Cortex of kidney (tissue), 1 donor: ENCODE measurements at regions not wholly inside any gene's neighbourhood (a gene's known extent, or its start where the extent isn't known, plus 50 kb on each side); places are given as distances from the start of the nearest gene placed in this dataset.

Experiments
- DNase-seq: peaks from one replicate; lab custom pipeline; 2025; lab: John Stamatoyannopoulos, UW

DNA sequence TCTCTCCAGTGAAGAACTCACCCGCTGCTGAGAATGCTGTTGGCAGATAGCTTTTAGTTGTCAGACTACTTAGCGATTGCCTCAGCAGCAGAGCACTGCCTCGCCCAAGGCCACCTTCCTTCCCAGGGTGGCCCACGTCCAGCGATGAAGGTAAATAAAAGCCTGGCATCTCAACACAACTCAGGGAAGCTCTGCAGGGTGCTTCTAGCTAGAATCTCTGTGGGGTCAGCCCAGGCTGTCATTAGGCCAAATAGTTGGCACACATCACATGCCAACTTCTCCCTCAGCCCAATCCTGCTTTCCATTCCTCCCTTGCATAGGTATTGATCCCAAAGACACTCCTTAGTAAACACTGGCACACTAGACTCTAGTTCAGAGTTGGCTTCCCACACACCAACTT, 368.1 kb upstream of the TMTC1 start:
- DNase-seq, result no peak

DNA sequence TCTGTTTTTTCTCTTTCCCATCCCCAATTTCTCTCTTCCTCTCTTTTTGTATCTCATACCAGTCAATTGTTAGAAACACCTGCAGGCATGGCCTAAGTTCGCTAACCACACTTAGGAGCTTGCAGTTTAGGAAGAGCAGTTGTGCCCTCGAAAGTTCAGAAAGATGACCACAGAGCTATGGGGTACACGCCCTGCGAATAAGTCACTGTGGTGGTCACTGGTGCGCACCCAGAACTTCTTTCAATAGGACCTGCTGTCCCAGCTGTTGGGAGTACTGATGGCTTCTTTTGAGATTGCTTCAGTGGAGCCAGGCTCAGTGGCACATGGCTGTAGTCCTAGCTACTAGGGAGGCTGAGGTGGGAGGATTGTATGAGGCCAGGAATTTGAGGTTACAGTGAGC, 362.8 kb upstream of the TMTC1 start:
- no peak for DNase-seq

DNA sequence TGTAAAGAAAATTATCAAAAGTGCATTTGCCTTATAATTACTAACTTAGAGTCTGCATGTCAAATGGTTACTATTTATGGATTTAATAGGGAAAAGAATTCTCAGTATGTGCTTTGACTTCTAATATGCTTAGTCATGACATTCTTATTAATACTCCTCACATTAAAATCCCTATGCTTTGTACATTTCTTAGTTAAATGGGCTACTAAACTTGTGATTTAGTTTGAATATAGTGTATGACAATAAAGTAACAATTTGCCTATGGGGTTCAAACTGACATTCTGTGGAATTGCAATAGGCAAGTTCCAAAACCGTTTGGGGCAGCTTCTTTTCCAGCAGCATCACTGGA, 361.9 kb upstream of the TMTC1 start:
- no peak for DNase-seq

DNA sequence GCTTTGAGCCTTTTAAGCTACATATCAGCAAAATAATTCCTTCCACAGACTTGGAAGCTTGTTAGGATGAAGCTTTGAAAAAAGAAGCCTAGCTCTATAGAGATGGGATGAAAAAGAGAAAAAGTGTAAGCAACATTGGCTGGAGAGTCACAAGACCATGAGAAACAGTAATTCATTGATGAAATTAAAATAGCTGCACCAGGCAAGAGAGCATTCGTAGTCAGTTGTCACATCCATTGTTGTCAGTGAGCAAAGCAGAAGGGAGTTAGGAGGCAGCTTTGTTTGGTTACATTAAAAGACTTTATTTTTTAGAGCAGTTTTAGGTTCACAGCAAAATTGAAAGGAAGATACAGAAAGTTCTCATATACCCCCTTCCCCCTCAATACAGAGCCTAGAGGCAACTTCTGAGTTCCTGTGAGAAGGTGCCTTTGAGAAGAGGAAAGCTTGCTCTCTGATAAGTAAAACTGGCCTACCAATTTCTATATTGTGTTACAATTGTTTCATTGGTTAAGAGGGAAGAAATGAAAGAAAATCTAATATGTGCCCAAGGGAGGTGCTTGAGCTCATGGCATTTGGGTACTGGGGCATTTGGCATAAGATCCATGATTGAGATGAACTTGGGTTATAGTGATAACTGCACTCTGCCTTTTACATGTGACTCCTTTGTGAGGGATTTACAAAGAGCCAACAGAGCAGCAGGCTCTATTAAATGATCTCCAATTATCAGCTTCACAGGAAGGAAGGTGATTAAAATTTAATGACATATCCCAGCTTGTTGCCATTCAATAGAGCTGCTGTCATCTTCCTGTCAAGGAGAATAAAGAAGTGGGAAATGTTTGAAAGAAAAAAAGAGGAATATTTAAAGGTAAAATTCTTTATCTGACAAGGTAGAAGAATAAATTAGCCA, 361.3 kb upstream of the TMTC1 start:
- no peak for DNase-seq

DNA sequence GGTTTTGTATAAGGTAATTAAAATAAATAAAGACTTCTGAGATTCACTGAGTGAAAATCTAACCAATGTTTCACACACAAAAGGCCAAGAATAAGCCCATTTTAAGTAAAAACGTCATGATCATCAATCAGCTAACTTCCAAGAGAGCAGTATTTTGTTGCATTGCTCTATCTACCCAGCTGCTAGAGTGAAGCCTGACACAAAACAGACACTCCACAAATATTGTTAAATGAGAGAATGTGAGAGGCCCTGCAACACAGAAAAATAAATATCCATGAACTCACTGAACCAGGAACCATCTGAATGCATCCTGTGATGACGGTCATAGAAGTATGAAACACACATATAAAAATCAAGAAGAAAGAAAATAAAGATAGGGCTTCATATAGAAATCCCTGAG, 358.6 kb upstream of the TMTC1 start:
- DNase-seq, result no peak

DNA sequence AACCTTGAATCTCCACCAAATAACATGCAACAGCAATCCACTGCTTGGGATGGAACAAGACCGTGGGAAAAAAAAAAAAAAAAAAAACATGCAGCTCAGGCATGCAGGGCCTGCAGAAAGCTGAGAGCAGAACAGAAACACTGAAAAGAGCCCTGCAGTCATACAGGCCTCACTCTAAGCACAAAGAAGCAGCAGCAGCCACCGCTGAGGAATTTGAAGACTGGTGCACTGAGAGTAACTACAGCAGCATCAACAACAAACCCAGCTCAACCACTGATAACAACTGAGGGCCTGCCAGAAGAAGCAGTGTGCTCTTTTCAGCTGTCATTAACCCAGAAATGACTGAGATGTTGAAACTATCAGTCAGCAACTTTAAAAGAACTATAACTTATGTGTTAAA, 354.7 kb upstream of the TMTC1 start:
- no peak for DNase-seq

DNA sequence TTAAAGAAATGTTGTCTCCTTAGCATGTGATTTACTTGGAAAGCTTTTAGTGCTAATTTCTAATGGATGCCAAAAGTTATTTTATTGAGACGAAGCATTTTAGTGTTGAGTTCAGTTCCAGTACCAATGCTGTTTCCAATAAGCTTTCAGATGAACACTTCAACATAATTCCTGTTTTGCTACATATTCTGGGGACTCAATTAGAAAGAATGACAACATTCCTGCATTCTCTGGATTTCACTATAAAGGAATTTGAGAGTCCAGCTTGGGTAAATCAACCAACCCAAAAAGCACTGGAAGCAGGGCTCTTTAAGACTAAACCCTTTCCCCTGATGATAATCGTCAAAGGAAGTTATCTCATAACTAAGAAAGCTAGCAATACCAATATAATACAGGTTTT, 353.0 kb upstream of the TMTC1 start:
- no peak for DNase-seq

DNA sequence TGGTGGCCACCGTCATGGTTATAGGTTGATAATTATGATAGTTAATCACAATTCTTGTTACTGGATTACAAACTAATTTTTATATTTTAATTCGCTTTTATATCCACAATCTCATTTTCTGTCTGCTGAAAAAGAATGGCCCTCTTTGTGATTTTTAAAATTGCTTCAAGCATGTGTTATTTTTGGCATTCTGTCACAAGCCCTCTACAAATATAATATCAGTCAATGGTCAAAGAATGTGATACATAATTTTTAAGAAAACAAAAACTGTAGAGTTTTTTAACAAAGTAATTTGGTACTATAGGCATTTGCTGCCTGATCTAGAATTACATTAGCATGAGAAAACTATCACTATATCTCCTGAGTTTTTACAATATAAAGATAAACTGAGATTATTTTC, 352.0 kb upstream of the TMTC1 start:
- DNase-seq, result no peak

DNA sequence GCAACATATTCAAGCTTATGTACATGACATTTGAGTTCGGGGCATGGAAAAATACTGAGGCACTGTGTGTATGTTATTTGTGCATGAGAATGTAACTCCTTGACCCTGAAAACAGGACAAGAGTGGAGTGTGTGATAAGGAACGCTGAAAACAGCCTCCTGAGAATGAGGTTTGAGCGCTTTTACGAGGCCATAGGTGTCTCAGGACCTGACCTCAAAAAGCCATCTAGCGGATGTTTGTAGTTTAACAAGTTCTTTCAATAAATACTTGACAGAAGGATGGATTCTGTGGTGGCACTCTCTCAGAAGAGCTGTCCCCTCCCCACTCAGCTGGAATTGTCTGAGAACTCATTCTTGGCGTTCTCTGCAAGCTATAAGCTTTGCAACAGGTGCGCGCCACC, 350.5 kb upstream of the TMTC1 start:
- no peak for DNase-seq

DNA sequence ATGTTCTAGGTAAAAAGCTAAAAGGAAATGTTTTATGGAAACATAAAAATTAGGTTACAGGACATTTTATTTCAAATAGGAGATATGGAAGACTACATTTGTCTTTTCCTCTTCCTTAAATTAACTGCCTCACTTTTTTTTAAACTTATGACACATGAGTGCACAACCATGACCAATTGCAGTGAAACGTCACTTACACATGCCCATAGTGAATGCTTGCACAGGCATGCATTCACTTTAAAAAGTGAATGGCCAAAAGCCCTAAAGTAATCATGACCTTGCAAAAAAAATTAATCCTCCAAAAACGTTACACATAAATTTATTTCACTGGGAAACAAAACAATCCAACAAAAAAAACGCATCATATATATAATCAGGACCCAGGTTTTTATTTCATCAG, 343.2 kb upstream of the TMTC1 start:
- no peak for DNase-seq

DNA sequence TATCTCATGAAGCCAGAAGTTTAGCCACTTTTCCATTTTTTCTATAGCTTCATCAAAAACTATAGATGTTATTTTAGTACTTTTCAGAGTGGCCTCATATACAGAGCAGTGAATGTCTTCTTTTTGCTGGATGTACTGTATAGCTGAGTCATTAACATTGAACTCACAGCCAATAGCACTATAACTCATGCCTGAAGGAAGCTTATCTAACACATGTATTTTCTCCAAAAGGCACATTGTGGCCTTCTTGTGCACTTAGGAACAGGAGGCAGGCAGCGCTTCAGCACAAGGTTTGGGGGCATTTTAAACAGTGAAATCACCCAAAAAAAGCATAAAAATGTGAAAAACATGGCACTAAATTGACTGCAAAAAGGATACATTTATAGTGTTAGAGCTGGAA, 336.8 kb upstream of the TMTC1 start:
- no peak for DNase-seq

DNA sequence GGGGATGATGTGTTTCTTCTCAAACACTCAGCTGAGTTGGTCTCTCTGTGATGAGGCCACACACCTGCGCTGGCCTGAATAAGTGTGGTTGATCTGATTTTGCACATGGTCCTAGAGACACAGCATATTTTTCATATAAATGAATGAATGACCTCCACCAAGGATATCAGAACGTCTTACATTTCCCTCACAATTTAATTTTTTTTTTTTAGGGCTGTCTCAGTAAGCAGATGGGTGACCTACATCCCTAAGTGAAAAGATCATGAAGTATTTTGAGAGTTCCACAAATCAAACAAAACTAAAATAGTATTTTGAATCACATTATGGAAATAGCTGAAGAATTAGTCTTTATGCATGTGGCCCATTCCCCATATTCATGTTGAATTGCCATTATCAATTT, 333.7 kb upstream of the TMTC1 start:
- DNase-seq, result no peak

DNA sequence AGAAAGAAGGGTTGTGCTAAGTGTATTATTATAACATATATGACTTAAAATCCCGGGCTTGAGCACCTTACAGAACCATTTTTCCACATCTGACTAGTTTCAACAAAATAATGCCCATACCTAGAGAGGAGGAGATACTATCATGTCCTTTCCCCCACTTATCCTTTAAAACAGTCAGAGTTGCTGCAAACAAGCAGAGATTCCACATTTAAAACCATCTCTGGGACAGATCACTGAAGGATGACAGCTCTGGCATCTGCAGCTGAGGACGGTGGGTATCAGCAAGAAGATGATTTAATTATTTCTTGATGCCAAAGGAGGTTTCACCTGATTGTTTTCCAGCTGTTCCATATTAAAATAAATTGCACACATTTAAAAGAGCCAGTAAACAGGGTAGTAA, 328.0 kb upstream of the TMTC1 start:
- DNase-seq, result no peak

DNA sequence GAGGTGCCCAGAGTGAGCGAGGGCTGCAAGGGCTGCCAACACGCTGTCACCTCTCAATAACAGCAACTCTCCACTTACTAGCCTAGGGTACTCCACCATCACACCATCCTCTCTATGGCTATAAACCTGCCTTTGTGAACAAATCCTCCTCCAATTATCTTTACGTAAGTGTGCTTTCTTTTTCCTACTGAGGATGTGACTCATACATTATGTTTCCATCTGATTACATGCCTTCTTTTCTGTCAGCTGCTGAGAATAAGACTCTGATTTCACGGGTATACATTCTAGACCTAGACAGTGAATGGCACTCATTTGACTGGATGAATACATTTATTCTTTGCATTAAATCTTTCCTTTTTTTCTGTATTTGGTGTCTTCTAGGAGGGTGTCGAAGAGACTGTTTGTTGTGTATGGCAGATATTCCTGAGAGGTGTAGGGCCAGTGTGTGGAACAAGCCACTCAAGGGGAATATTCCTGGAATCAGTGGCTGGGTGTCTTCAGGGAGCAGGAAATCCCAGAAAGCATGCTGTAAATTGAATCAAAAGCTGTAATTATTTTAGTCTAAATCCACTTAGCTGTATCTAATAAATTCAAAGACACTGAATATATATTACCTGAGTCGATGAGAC, 327.3 kb upstream of the TMTC1 start:
- DNase-seq, result no peak

DNA sequence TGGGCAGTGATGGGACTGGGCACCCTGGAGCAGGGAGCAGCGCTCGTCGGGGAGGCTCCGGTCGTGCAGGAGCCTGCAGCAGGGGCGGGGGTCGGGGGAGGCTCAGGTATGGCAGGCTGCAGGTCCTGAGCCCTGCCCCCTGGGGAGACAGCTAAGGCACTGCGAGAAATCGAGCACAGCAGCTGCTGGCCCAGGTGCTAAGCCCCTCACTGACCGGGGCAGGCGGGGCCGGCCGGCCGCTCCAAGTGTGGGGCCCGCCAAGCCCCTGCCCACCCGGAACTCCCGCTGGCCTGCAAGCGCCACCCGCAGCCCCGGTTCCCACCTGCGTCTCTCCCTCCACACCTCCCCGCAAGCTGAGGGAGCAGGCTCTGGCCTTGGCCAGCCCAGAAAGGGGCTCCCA, 326.8 kb upstream of the TMTC1 start:
- DNase-seq, result no peak

DNA sequence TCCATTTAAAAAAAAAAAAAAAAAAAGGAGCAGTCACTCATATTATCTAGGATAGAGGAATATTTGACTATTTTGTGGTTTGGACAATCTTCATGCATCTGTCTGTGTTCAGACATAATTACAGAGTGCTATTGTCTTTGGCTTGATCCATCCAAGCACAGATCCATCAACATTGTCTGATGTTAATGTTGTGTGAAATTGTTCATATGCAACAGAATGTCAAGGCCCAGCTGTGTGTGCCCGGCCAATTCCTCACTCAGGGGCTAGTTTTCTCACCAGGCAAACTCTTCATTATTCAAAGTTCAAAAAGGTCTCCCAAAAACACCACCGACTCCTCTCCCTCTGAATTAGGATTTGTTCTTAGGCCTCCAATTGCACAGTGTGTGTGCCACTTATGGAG, 324.9 kb upstream of the TMTC1 start:
- DNase-seq, result no peak

DNA sequence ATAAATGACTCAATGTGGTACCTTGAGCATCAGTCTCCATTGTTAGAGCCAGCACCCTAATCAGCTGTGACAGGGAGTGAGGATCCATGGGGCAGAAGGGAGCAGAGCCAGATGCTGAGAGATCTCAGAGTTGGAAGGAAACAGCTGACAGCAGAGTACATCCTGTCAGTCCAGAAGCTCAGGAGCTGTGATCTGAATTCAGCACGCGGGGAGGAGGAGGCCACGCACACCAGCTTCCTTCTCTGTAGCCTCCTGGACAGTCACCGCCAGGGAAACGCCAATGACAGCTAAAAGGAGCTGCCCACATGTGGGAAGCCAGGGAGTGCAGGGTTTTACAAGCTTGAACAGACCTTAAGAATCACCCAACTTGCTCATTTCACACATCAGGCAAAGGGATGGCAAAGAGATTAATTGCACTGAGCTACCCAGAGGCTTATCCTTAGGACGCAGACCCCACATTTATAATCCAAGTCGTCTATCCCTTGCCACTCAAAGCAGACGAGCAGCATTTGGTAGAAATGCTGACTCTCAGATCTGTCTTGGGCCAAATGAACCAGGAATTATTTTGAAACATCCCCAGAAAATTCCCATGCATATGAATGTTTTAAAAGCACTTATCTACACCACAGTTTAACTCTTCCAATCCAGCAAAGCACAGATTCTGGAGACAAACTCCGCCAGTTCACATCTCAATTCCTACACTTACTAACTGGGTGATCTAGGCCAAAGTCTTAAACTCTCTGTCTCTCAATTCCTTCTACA, 322.6 kb upstream of the TMTC1 start:
- DNase-seq, result no peak

DNA sequence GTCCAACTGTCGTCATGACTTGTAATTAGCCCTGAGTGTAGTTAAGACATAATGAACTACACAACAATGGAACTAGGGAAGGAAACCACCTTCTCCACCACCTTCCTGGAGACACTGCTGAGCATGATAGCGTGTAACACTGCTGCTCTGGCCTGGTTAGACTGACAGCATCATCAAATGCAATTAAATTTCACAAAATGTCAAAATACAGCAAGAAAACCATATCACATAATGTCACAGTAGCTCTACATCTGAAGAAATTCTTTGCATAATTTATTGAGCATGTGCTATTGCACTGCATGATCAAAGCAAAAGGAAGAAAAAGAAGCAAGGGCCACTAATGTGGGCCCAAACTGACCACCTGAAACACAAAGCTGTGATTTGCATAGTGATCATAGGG, 321.8 kb upstream of the TMTC1 start:
- DNase-seq, result no peak

DNA sequence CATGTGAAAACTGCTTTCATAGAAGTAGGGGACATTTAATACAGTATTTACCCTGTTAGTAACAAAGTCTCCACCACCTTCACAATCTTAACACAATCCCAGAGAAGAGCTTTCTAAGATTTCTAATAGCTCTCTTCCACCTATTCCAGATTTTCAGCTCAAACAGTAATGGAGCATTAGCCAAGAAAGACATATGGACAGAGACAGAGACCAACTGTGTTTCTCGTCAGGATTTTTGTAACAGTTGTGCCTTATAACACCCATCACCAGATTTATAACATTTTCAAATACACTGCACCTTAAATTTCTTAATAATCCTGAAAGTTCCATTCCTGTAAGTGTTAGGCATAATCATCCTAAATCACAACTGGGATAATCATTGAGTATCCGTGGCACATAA, 321.2 kb upstream of the TMTC1 start:
- no peak for DNase-seq

DNA sequence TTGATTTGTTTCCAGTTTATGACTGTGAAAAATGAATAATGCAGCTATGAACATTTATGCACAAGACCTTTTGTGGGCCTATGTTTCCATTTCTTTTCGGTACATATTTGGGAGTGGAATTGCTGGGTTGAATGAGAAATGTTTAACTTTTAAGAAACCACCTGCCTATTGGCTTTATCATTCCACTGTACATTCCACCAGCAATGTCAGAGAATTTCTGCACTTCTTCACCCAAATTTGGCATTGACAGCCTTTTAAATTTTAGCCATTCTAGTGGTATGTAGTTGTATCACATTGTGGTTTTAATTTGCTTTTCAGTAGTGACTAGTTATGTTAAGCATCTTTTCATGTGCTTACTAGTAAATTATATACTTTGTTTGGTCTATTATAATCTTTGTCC, 317.0 kb upstream of the TMTC1 start:
- DNase-seq, result no peak

DNA sequence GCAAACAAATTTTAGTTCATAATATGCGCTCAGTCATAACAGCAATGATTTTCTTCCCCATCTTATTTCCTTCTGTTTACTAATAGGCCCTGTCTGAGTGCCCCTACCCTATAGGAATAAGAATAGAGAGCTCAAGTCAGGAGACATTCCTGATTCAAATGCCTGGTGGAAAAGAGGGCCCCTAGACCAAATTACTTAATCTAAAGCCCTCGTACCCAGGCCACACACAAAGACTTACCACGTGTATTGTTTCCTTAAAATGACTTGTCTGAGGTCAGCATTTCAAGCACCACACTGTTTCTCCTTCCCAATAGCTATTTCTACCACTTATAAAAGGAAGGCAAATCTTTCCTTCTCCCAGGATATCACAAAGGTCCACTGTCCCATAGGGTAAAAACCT, 314.9 kb upstream of the TMTC1 start:
- DNase-seq, result no peak

DNA sequence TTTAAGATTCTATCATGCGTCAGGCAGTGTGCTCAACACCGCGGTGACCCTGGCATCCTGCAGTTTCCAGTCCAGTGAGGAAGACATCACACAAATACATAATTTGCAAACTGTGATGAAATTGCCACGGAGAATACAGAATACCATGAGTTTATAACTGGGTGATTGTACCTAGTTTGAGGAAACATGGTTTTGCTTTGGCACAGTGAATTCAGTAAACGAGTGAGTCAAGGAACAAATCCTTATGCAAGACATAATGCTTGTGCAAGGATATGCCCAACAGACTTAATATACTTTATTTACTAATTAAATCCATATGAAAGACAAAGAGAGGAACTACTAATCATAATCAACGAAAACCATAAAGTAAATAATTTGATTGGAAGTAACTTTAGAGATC, 311.8 kb upstream of the TMTC1 start:
- DNase-seq, result no peak

DNA sequence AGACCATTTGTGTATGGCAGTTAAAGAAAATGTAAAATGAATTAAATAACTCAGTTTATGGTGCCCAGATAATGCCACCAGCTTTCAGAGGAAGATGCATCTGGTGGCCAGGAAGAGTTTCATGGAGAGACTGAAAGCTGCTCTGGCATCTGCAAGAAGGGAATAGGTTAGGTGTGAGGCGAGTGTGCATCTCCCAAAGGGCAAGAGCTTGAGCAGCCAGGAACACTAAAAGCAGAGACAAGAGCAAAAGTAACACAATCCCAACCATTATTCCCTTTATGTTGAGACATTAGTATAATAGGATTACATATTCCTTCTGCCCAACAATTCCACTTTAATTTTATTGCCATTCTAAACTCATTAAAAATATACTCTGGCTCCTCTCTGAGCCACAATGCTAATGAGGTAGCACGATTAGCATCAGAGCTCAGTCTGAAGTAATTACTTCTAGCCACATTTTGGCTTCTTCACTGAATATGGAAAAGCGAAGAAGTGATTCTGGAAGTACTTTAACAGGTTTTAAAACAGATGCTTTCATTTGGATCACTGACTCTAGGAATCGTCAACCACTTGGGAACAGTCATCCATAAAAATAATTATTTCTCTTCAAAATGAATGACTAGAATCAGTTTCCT, 309.4 kb upstream of the TMTC1 start:
- no peak for DNase-seq
